DMS 273 (cell line): ENCODE measurements at regions not wholly inside any gene's neighbourhood (a gene's known extent, or its start where the extent isn't known, plus 50 kb on each side); places are given as distances from the start of the nearest gene placed in this dataset.
"Not testable (repeated sequence)": the region's sequence is repeated elsewhere in the genome, so short reads cannot be mapped to it uniquely, and the experiment has no call there.

Experiments
- DNase-seq: peaks from one replicate; lab custom pipeline; 2025; ENCODE audit not compliant: unreplicated experiment; lab: John Stamatoyannopoulos, UW

DNA sequence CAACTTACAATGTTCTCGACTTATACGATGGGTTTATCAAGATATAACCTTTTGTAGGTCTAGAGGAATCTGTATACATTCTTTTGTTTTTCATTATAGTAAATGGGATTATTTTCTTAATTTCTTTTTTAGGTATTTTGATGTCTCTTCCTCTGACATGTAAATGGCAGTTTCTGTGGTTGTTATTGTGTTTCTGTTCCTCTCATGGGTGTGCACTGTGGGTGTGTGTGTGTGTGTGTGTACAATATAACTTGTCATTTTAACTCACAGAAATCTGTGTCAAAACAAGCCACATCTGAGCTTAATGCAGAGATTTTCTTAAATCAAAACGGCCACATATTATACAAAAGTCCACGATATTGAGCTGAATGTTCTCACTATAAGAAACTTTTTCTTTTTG lies 1300.8 kb upstream of the B3GALT2 start:
- DNase-seq = no peak

DNA sequence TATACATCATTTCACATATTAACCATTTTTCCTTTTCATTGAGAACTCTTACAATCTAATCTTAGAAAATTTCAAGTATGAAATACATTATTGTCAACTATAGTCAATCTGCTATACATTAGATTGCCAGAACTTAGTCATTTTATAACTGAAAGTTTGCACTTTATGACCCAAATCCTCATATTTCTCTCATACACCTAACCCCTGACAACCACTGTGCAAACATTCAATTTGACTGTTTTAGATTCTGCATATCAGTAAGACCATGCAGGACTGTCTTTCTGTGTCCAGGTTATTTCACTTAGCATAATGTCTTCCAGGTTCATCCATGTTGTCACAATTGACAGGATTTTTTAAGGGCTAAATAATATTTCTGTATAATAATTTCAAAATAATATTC lies 1299.0 kb upstream of the B3GALT2 start:
- DNase-seq = no peak

DNA sequence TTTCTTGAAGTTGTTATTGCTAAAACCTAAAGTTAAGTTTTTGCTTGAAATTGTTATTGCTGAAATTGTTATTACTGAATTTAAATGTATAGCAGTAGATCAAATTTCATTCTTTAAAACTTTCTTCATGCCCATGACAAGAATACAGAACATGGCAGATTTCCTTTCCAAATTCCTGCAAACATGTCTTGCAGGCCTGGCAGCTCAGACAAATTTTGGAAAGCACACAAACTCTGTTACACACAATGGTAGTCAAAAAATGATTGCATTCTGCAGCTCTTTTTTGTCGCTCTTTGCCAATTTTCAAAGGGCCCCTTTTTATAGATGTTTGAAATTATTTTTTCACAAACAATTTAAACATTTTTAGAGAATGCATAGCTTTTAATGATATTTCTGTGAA lies 1292.3 kb upstream of the B3GALT2 start:
- DNase-seq = no peak

DNA sequence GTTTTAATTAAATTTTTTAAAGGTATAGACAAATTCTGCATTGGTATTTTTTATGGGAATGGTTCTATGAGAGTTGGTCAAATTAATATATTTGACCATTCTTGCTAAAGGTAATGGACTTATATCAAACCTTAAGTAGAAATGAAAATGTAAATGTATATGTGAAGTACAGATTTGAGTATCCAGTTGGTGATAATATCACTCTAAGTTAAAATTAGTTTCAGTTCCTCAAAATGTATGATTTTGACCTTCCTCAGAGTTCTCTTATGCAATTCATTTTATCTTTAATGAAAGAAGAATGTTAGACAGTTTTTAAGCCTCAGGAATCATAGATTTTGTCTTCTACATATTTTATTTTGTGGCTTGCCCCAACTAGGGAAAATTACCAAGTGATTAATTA lies 1291.5 kb upstream of the B3GALT2 start:
- DNase-seq = no peak

DNA sequence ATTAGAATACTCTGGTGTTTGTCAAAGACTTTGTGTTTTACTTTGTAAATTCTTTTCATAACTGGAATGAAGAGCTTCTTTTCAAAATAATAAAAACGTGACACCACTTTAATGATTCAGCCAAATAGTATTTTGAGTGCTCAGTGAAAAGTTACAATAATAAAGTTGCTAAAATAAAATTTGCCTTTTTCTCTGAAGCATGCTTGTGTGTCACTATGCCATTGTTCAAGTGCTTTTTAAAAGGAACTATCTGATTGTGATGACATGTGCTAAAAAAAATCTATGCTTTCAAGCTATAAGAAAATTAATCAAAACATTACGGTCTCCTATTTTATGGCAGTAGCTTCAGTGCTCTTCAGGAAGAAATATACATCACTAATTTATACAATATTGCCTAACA lies 1290.5 kb upstream of the B3GALT2 start:
- no peak for DNase-seq

DNA sequence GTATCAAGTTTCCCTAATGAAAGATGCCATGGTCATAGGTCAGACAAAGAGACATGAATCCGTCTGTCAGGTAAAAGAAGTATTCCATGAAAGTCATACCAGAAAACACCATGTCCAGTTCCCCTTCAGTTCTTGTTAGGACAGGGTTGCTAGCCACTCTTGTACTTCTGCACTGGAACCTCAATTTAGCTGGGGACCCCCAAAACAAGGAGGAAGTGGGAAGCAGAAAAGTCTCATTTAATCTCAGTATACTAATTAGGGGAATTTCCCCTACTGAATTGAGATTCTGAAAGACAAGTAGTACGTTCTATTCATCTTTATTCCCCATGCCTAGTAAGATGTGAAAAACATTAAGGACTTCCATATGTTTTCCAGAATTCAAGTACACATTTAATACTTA lies 1289.9 kb upstream of the B3GALT2 start:
- DNase-seq = no peak

DNA sequence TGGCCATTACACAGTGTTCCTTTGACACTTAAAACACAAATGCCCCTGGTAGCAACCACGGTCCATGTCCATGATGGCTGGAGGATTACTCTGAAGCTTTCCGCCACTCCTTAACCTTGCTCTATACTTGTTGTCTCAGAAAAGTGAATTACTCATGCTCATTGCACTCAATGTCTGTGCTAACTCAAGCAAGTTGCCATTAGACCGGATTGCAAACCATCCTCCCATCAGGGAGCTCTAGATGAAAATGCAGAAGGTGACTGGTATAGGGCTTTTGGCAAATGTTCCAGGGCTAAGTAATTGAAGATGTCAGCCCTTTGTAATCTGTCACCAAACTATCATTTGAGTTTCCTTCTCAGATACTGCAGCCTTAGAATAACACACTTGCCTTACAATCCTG lies 1288.3 kb upstream of the B3GALT2 start:
- no peak for DNase-seq

DNA sequence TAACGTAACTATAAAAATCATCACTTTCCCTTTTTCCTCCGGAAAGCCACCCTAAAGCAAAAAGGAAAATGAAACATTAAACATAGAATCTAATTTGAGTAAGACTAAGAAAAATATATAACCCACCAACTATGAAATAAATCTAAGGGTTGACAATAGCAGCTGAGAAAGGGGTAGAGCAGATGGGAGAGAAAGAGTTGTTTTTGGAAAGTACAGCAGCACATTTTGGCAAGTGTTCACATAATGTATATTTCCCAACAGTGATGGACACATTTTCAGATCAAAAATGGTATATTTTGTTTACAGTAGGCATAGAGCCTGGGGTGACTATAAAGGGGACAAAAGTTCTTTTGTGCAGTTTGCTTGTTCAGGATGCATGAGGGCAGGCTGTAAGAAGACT lies 1287.4 kb upstream of the B3GALT2 start:
- no peak for DNase-seq

DNA sequence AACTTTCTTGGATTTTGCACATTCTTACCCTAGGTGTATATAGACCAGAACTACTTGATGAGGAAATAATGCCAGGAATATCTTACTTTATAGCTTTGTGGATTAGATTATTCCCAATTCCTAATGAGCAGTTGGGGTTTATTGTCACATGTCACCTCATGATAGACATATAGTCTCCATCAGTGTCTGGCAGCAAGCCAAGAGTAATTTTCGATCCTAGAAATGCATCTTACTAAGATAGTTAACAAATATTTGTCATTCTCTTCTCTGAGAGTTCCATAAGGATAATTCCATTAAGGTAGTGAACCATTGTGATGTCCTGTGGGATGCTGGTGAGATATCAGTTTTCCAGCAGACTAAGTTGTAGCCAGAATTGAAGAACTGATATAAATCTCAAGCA lies 1282.9 kb upstream of the B3GALT2 start:
- DNase-seq = no peak

DNA sequence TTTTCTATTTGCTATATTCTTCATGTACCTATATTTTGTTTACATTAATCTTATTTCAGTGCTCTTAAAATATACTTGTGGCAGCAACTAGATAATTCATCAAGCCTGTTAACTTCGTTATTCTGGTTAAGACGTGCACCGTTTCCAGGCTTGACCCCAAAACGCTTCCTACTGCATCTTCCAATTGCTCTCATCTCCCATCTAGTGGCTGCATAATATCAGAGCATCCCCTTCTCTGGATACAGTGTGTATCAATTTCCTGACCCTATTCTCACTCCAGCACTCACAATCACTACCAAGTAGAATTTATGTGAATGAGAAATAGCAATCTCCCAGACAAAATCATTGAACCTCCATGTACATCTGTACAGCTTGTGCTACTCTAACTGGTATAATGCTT lies 1280.3 kb upstream of the B3GALT2 start:
- peak; percentile 22 for DNase-seq

DNA sequence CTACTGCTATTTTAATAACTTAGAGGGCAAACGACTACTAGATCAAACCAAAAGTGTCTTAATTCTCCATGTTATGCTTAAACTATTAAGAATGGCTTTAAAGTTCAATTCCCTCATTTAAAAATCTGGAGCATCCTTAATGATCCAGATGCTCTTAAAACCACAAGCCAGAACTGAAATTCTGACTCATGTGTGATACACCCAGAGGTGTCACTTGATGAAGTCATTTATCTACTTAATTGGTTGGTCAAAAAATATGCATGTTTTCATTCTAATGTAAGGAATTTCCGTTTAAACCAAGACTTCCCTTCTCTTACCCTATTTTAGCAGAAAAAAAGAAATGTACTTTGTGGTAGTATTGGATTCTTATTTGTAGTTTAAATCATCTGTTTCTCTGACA lies 1261.2 kb upstream of the B3GALT2 start:
- DNase-seq = no peak

DNA sequence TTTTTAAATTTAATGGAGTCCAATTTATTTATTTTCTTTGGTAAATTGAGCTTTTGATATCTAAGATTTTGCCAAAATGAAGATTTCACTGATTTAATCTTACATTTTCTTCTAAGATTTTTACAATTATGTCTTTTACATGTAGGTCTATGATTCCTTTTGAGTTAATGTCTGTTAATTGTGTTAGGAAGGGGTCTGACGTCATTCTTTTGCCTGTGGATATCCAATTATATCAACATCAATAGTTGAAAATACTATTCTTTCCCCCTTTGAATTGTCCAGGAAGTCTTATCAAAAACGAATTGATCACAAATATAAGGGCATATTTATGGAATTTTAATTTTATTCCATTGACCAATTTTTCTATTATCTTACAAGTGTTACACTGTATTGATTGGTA lies 1258.8 kb upstream of the B3GALT2 start:
- DNase-seq = no peak

DNA sequence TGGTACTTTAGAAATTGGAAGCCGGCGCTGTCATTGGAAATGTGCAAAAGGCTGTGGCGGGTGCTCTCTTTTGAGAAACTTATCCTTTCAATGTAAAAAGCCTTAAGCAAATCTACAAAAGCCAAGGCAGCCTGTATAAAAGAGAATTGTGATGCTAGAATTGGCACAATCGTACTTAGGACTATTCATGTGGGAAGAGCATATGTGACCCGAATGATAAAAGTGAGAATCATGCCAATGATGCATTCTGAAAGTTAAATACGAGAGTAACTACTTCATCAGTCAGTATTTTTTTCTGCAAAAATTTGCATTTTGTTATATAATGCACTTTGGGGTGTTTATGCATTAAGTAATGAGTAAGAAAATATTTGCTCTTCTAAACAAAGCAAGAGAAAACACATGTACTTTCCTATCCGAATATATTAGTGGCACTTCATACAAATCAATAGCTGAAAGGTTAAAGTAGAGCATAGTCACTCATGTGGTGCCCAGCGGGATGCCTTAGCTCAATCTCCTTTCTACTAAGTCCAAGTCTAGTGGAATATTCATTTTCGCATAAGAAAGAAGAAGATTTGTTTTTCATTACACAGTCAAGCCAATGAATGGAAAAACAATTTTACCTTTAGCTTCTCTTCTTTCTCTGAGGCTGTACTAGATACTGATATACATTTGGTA lies 1256.6 kb upstream of the B3GALT2 start:
- no peak for DNase-seq

DNA sequence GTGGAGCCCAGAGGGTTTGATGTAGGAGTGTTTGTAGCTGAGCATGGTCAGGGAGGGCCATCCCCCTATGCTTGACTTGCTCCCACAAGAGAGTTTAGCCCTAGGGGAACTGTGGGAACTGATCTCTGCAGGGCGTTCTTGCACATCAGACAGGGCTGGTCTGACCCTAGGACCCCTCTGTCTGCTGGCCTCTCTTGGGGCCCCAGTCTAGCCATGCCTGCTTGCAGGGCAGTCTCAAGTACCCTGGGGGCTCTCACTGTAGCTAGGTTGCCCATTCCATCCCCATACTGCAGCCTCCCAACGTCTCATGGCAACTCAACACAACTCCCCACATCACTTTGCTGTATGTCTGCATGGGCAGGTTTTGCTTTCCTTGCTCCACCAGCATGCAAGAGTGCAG lies 1250.7 kb upstream of the B3GALT2 start:
- no peak for DNase-seq

DNA sequence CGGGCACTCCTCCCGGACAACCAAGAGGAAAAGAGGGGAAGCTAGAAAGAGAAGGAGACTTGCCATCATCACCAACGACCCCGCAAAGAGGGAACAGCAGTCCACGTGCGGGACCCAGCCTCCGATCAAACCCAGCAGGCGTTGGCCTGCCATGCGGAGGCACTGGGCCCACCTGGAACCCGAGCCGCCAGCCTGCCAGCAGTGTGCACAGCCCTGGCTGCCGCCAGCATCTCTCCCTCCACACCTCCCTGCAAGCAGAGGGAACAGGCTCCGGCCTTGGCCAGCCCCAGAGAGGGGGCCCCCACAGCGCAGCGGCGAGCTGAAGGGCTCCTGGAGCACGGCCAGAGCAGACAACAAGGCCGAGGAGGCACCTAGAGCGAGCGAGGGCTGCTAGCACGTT lies 1244.7 kb upstream of the B3GALT2 start:
- DNase-seq = no peak

DNA sequence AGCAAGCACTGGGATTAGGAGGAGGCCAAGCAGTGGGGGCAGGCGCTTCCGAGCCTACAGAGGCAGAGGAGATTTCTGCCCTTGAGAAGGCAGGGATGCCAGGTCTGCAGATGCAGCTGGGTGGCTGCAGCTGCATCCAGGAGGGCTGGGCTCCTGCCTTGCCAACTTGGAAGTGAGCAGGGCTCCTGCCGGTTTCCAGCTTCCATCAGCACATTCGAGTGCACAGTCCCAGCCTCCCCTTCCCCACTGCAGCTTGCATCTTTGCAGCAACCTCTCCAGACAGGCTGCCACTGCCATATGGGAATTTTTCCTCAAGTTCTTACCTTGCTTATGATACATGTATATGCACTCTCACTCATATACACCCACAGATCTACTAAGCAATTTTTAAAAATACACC lies 1234.3 kb upstream of the B3GALT2 start:
- DNase-seq = no peak

DNA sequence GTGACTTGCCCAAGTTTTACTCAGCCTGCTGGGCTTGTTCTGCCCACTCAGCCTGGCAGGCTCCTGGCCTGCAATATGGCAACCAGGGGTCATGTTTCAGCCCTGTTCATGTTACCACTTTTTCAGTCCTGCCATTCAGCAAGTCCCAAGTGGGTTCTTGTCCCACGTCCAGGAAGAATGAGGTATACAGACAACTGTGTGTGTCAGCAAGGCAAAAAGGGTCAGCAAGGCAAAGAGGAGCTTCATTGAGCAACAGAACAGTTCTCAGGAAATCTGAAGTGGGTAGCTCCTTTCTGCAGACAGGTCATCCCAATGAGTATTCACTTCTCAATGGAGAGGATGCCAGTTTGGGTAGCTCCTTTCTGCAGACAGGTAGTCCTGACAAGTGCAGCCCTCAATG lies 1233.3 kb upstream of the B3GALT2 start:
- peak; percentile 19 for DNase-seq

DNA sequence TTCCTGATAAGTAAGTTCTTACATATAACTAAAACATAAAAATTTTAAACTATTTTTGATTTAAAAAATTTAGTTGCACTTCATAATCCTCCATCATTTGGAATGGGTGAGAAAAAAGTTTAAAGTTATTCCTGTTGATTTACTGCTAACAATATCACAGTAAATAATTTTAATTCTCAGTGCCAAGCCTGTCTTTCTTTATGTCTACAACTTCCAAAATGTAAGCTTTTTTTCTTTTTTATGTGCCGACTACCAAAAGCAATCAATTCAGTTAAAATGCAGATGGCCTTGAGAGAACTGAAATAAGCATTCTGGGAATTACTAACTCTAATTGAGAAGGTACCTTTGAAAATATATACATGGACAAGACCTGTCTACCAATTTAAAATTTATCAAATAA lies 1224.3 kb upstream of the B3GALT2 start:
- DNase-seq = no peak

DNA sequence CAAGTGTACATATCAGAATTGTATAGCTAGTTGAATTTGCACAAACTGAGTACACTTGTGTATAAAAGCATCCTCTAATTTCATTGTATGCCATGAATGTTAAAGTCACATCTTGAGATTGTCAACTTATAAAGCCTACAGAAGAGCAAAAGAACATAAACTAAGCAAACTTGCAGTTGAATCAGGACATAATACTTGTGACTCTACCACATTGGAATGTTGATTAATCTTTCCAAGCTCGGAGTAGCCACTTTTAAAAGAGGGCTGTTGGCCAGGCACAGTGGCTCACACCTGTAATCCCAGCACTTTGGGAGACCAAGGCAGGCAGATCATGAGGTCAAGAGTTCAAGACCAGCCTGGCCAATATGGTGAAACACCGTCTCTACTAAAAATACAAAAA lies 1220.8 kb upstream of the B3GALT2 start:
- not testable (repeated sequence) for DNase-seq

DNA sequence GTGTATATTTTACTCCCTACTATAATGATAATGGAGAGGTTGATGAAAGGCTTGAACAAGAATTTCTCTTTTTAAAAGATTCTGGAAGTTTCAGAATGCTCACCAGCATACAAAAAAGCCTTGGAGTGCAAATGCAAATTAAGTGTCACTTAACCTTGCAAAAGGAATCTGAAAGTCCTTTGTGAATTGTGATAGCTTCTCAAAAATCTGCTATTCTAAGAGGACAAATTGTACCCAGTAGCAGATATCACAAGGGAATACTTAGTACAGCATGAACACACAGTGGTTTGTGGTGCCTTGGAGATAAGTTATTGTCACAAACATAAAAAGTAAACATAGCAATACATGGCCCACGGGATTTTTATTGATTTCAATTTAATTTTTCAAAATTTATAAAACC lies 1208.3 kb upstream of the B3GALT2 start:
- DNase-seq = no peak

DNA sequence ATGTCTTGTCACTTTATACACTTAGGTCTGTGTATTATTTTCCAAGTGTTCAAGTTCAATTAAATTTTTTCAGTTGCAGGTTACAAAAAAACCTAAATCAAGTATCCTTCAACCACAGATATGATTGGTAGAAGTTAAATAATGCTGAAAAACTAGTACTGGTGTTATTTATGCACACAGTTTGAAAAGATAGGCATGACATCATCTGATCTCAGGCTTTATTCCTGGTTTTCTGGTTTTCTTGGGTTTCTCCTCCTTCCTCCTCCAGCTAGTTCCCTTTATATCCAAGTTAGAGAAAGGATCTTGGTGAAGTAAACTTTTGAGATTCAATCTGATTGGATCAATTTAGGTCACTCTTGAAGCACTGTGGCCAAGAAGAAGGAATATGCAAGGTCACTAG lies 1201.1 kb upstream of the B3GALT2 start:
- DNase-seq = no peak

DNA sequence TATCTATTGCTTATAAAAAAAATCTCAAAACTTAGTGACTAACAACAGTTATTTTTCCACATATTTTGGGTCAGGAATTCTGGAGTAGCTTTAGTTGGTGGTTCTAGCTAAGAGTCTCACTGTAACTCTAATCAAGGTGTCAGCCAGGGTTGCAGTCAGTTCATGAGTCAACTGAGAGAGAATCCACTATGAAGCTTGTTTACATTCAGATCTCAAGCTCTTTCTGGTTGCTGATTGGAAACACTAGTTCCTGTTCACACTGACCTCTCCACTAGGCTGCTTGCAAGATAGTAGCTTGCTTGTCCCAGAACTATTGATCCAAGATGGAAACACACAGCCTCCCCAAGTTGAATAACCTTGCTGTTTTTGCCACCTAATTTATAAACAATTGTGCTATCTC lies 1192.1 kb upstream of the B3GALT2 start:
- no peak for DNase-seq

DNA sequence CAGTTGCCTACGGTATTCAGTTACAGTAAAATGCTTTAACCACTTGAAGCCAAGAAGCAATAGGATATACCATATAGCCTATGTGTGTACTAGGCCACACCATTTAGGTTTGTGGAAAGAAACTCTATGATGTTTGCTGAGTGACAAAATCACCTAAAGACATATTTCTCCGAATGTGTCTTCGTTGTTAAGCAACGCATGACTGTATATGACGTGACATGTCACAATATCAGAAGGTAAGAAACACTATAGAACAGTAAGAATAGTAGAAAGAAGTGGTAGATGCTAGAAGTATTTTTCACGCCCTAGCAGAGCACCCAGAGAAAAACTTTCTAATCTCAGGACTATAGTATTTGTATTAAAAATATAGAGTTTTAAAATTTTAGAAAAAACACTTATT lies 1188.2 kb upstream of the B3GALT2 start:
- no peak for DNase-seq

DNA sequence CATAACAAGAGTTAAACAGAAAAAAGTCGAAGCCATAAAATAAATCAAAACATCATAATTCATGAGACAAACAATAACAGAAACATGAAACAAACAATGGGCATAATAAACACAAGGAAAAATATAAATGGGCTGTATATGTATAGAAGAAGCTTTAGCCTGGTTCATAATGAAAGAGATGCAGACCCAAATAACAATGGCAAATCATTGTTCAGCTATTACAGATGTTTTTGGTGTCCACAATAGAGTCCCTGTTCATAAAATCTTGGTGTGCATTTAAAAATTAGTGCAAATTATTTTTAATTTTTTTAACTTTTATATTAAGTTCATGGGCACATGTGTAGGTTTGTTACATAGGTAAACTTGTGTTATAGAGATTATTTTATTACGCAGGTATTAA lies 1185.9 kb upstream of the B3GALT2 start:
- DNase-seq = no peak
